SK-N-SH (cell line): ENCODE measurements at regions not wholly inside any gene's neighbourhood (a gene's known extent, or its start where the extent isn't known, plus 50 kb on each side); places are given as distances from the start of the nearest gene placed in this dataset.

Source experiments
- CTCF ChIA-PET: fragments of 300-600, 350-600 bp; formaldehyde crosslinking; extraction: SDS; loops from one replicate; lab custom pipeline; 2021; lab: Yijun Ruan, JAX
- POLR2A ChIA-PET: fragments of 350-600 bp; sonication (Branson Sonifier 250); formaldehyde crosslinking; extraction: SDS; loops from one replicate; lab custom pipeline; 2020; ENCODE audit warnings: antibody characterized with exemption, inconsistent platforms; lab: Yijun Ruan, JAX
- DNase-seq: peaks from one replicate; pipeline ENCODE4 v3.0.0; 2012
- H2AFZ ChIP-seq: fragments of 200-600 bp; sonication (generic); 2 replicates; pipeline ENCODE4 v1.8.1; 2016; ENCODE audit warnings: antibody characterized with exemption, mild to moderate bottlenecking, low read depth
- H3F3A ChIP-seq: fragments of 200-600 bp; sonication (generic); replicated peaks from 2 replicates; pipeline ENCODE3; 2016; ENCODE audit warnings: antibody characterized with exemption, mild to moderate bottlenecking; ENCODE audit not compliant: insufficient read depth
- H3K27ac ChIP-seq, 2 experiments: fragments of 200-500 bp in 1 of 2; fragments of 200-600 bp in 1 of 2; sonication (Bioruptor generic) in 1 of 2; sonication (generic), shearing (Covaris generic) in 1 of 2; 2 replicates each; pipeline versions ENCODE4 v1.5.1 to v1.6.1; 2014 to 2016; ENCODE audit warnings: low read depth in 2 of 2, inconsistent platforms in 1 of 2, low read length in 1 of 2, mild to moderate bottlenecking in 1 of 2, mixed read lengths in 1 of 2
- H3K27me3 ChIP-seq: fragments of 200-600 bp; sonication (generic), shearing (Covaris generic); 2 replicates; pipeline ENCODE4 v1.6.1; 2016; ENCODE audit warnings: mixed run types; ENCODE audit not compliant: insufficient read depth
- H3K36me3 ChIP-seq, 2 experiments: fragments of 200-500 bp in 1 of 2; fragments of 200-600 bp in 1 of 2; sonication (Bioruptor generic) in 1 of 2; sonication (generic) in 1 of 2; replicated peaks in 1 of 2; 2 replicates each; pipeline versions ENCODE3 to v1.5.1; 2014 to 2016; ENCODE audit warnings: low read length in 1 of 2, mild to moderate bottlenecking in 1 of 2; ENCODE audit not compliant: insufficient read depth in 2 of 2, control insufficient read depth in 1 of 2
- H3K4me1 ChIP-seq, 2 experiments: fragments of 200-500 bp in 1 of 2; fragments of 200-600 bp in 1 of 2; sonication (Bioruptor generic) in 1 of 2; sonication (generic), shearing (Covaris generic) in 1 of 2; 2 replicates each; pipeline versions ENCODE4 v1.5.1 to v1.6.1; 2014 to 2016; ENCODE audit warnings: low read depth in 1 of 2, low read length in 1 of 2, mixed run types in 1 of 2; ENCODE audit not compliant: insufficient read depth in 2 of 2, control insufficient read depth in 1 of 2
- H3K4me2 ChIP-seq: fragments of 200-600 bp; sonication (generic), shearing (Covaris generic); 2 replicates; pipeline ENCODE4 v1.6.1; 2017; ENCODE audit warnings: mixed run types
- H3K4me3 ChIP-seq, 2 experiments: fragments of 200-500 bp in 1 of 2; fragments of 200-600 bp in 1 of 2; sonication (Bioruptor generic) in 1 of 2; sonication (generic), shearing (Covaris generic) in 1 of 2; 2 replicates each; pipeline versions ENCODE4 v1.5.1 to v1.8.1; 2014 to 2016; ENCODE audit warnings: low read depth in 2 of 2, inconsistent platforms in 1 of 2, low read length in 1 of 2, mild to moderate bottlenecking in 1 of 2, mixed read lengths in 1 of 2, moderate library complexity in 1 of 2
- H3K79me2 ChIP-seq: fragments of 200-600 bp; sonication (generic); 2 replicates; pipeline ENCODE4 v1.8.1; 2017; ENCODE audit warnings: mild to moderate bottlenecking; ENCODE audit not compliant: insufficient read depth
- H3K9ac ChIP-seq: fragments of 200-600 bp; sonication (generic); 2 replicates; pipeline ENCODE4 v1.6.1; 2017; ENCODE audit warnings: mixed run types
- H3K9me2 ChIP-seq: fragments of 200-600 bp; sonication (generic); 2 replicates; pipeline ENCODE4 v1.6.1; 2017; ENCODE audit warnings: mixed run types
- H3K9me3 ChIP-seq: fragments of 200-600 bp; sonication (generic); 2 replicates; pipeline ENCODE4 v1.6.1; 2017; ENCODE audit warnings: mixed run types, mild to moderate bottlenecking, moderate library complexity
- H4K20me1 ChIP-seq: fragments of 200-600 bp; sonication (generic); 2 replicates; pipeline ENCODE4 v1.6.1; 2017; ENCODE audit warnings: mild to moderate bottlenecking, mixed run types; ENCODE audit not compliant: insufficient read depth
- EP300 ChIP-seq, 2 experiments: IDR thresholded peaks; 2 replicates each; pipeline versions ENCODE4 v1.4.0 to v1.6.1; 2012; ENCODE audit warnings: borderline replicate concordance in 1 of 2, low read depth in 1 of 2, low read length in 1 of 2
- EZH2phosphoT487 ChIP-seq: fragments of 200-600 bp; sonication (generic); IDR thresholded peaks from 2 replicates; pipeline ENCODE4 v1.6.1; 2017; ENCODE audit warnings: low read depth, mixed run types, mild to moderate bottlenecking, antibody characterized with exemption, moderate library complexity, borderline replicate concordance
- FOSL2 ChIP-seq: IDR thresholded peaks from 2 replicates; pipeline ENCODE4 v1.4.0; 2012; ENCODE audit warnings: low read depth, mild to moderate bottlenecking, moderate library complexity, borderline replicate concordance
- FOXJ3 ChIP-seq: sonication (generic); formaldehyde crosslinking; IDR thresholded peaks from 2 replicates; pipeline ENCODE4 v1.5.1; 2020; ENCODE audit warnings: mild to moderate bottlenecking, missing genetic modification reagents
- FOXM1 ChIP-seq: IDR thresholded peaks from 2 replicates; pipeline ENCODE4 v1.4.0; 2012; ENCODE audit warnings: low read depth, mild to moderate bottlenecking
- GABPA ChIP-seq: IDR thresholded peaks from 2 replicates; pipeline ENCODE4 v1.4.0; 2012; ENCODE audit warnings: low read depth, mild to moderate bottlenecking
- JUND ChIP-seq: IDR thresholded peaks from 2 replicates; pipeline ENCODE4 v1.4.0; 2012
- MXI1 ChIP-seq: IDR thresholded peaks from 2 replicates; pipeline ENCODE4 v1.6.1; 2012; ENCODE audit warnings: mild to moderate bottlenecking, low read depth, low read length, improper control_type of control experiment
- NRF1 ChIP-seq: IDR thresholded peaks from 2 replicates; pipeline ENCODE4 v1.6.1; 2012; ENCODE audit warnings: low read depth, mild to moderate bottlenecking, low read length
- RAD21 ChIP-seq: IDR thresholded peaks from 2 replicates; pipeline ENCODE4 v1.6.1; 2012; ENCODE audit warnings: mild to moderate bottlenecking, low read length
- RCOR1 ChIP-seq: fragments of 150-350 bp; IDR thresholded peaks from 2 replicates; pipeline ENCODE4 v1.6.1; 2017; ENCODE audit warnings: antibody characterized with exemption, low read length
- RFX5 ChIP-seq: IDR thresholded peaks from 2 replicates; pipeline ENCODE4 v1.6.1; 2012; ENCODE audit warnings: mild to moderate bottlenecking, improper control_type of control experiment, low read length
- TCF12 ChIP-seq: IDR thresholded peaks from 2 replicates; pipeline ENCODE4 v1.4.0; 2012
- WGBS: methylation state at CpG from one replicate; pipeline ENCODE4 v1.1.6; 2017; ENCODE audit warnings: low lambda C conversion rate; 5-methylcytosine and 5-hydroxymethylcytosine counted together
- TF ChIP-seq, protein P1 (sequence below): fragments of 200-600 bp; sonication (generic); IDR thresholded peaks from 2 replicates; pipeline ENCODE4 v1.6.1; 2017; ENCODE audit warnings: antibody characterized with exemption, mild to moderate bottlenecking, moderate library complexity
- TF ChIP-seq, protein P2 (sequence below): IDR thresholded peaks from 2 replicates; pipeline ENCODE4 v1.4.0; 2012; ENCODE audit warnings: low read depth
- TF ChIP-seq, protein P3 (sequence below): fragments of 150-350 bp; IDR thresholded peaks from 2 replicates; pipeline ENCODE4 v1.6.1; 2017; ENCODE audit warnings: antibody characterized with exemption, low read length, low read depth, borderline replicate concordance
- TF ChIP-seq, protein P4 (sequence below): IDR thresholded peaks from 2 replicates; pipeline ENCODE4 v1.4.0; 2012; ENCODE audit warnings: low read depth, borderline replicate concordance

DNA sequence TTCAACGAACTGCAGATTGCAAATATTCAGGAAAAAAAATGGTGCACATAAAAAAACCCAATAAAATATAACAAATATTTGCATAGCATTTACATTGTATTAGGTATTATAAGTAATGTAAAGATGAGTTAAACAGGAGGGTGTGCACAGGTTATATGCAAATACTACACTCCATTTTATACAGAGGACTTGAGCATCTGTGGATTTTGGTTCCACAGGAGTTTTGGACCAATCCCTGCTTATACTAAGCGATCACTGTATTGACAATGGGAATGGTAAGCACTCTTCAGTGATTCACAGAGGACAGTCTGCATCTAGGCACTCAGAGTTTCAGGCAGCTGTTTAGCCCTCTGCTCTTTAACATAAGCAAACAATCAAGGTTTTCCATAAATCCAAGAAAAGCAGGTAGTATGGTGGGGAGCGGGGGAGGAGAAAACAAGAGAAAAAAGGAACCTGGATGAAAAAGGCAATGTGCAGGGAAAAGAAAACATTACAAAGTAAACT lies 206.0 kb upstream of the PARD3B start:
- no peak overlapping the region for H3K9ac ChIP-seq
- no peak for TF ChIP-seq TCF12
- WGBS, result 64% methylated on average over 3 of the region's 3 CpGs
- POLR2A ChIA-PET, result no interaction called here
- H3K9me2 ChIP-seq, result no peaks in the 10 kb centered on the region
- H3K27ac ChIP-seq, result no peak overlapping the region; a peak in 1 of 4 replicates
- H3K9me3 ChIP-seq, result no peaks in the 10 kb centered on the region
- CTCF ChIA-PET, result no interaction called here
- H3F3A ChIP-seq, result no peaks in the 10 kb centered on the region
- H3K79me2 ChIP-seq, result no peaks in the 10 kb centered on the region
- H2AFZ ChIP-seq, result no peak overlapping the region
- no peaks in the 10 kb centered on the region for H4K20me1 ChIP-seq
- peaks cover 0 to 5% of the 10 kb centered on the region in 2 experiments; a peak in 1 of 4 replicates for H3K4me1 ChIP-seq
- no peaks in the 10 kb centered on the region for H3K27me3 ChIP-seq
- no peak overlapping the region for H3K4me3 ChIP-seq
- DNase-seq, result no peak
- no peak overlapping the region for H3K4me2 ChIP-seq
- no peaks in the 10 kb centered on the region for H3K36me3 ChIP-seq

DNA sequence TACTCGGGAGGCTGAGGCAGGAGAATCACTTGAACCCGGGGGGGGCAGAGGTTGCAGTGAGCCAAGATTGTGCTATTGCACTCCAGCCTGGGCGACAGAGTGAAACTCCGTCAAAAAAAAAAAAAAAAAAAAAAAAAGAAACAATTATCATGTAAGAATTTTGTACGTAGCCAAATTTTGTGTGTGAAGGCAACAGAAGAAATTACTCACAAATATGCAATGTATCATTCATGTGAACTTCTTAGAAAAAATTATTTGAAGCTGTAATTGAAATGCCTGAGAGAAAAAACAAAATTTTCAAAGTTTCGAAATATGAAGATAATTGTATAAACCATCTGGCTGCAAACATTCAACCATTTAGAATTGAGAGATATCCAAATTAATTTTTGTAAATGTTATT lies 204.8 kb upstream of the PARD3B start:
- POLR2A ChIA-PET, result no interaction called here
- H4K20me1 ChIP-seq, result no peaks in the 10 kb centered on the region
- no peak overlapping the region for H2AFZ ChIP-seq
- peaks cover 0 to 2% of the 10 kb centered on the region in 2 experiments; a peak in 1 of 4 replicates for H3K4me1 ChIP-seq
- no peaks in the 10 kb centered on the region for H3K79me2 ChIP-seq
- H3K9me2 ChIP-seq, result no peaks in the 10 kb centered on the region
- no peaks in the 10 kb centered on the region for H3F3A ChIP-seq
- TF ChIP-seq, protein P1, sequence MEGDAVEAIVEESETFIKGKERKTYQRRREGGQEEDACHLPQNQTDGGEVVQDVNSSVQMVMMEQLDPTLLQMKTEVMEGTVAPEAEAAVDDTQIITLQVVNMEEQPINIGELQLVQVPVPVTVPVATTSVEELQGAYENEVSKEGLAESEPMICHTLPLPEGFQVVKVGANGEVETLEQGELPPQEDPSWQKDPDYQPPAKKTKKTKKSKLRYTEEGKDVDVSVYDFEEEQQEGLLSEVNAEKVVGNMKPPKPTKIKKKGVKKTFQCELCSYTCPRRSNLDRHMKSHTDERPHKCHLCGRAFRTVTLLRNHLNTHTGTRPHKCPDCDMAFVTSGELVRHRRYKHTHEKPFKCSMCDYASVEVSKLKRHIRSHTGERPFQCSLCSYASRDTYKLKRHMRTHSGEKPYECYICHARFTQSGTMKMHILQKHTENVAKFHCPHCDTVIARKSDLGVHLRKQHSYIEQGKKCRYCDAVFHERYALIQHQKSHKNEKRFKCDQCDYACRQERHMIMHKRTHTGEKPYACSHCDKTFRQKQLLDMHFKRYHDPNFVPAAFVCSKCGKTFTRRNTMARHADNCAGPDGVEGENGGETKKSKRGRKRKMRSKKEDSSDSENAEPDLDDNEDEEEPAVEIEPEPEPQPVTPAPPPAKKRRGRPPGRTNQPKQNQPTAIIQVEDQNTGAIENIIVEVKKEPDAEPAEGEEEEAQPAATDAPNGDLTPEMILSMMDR, result no peak
- TF ChIP-seq FOXJ3, result no peak
- TF ChIP-seq EP300 (IDR thresholded peaks at IDR 0.05; ENCODE audit: borderline replicate concordance in 1 of 2, low read depth in 1 of 2, low read length in 1 of 2), result no peak
- TF ChIP-seq, protein P2, sequence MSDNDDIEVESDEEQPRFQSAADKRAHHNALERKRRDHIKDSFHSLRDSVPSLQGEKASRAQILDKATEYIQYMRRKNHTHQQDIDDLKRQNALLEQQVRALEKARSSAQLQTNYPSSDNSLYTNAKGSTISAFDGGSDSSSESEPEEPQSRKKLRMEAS, result no peak
- no peak for TF ChIP-seq RFX5
- TF ChIP-seq RCOR1, result no peak
- TF ChIP-seq FOSL2, result no peak
- TF ChIP-seq MXI1, result no peak
- no peak for TF ChIP-seq TCF12
- no peak for TF ChIP-seq RAD21
- no peak for TF ChIP-seq JUND
- TF ChIP-seq, protein P3, sequence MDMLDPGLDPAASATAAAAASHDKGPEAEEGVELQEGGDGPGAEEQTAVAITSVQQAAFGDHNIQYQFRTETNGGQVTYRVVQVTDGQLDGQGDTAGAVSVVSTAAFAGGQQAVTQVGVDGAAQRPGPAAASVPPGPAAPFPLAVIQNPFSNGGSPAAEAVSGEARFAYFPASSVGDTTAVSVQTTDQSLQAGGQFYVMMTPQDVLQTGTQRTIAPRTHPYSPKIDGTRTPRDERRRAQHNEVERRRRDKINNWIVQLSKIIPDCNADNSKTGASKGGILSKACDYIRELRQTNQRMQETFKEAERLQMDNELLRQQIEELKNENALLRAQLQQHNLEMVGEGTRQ, result no peak
- TF ChIP-seq EZH2phosphoT487, result no peak
- TF ChIP-seq NRF1, result no peak
- no peak for TF ChIP-seq FOXM1
- TF ChIP-seq GABPA, result no peak
- TF ChIP-seq, protein P4, sequence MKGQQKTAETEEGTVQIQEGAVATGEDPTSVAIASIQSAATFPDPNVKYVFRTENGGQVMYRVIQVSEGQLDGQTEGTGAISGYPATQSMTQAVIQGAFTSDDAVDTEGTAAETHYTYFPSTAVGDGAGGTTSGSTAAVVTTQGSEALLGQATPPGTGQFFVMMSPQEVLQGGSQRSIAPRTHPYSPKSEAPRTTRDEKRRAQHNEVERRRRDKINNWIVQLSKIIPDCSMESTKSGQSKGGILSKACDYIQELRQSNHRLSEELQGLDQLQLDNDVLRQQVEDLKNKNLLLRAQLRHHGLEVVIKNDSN, result no peak
- no peak for DNase-seq
- no peak overlapping the region for H3K27ac ChIP-seq
- no peaks in the 10 kb centered on the region for H3K27me3 ChIP-seq
- no peak overlapping the region for H3K4me2 ChIP-seq
- no peak overlapping the region for H3K9ac ChIP-seq
- no peaks in the 10 kb centered on the region for H3K9me3 ChIP-seq
- CTCF ChIA-PET, result interaction anchor here (1.1 kb wide), 1 partner anchor 344 kb away, joined by 4 read pairs; no protein-coding TSS in a partner anchor
- no peak overlapping the region for H3K4me3 ChIP-seq
- H3K36me3 ChIP-seq, result no peaks in the 10 kb centered on the region
- 83% methylated on average over 6 of the region's 6 CpGs for WGBS
